ENCODE measurements at regions not wholly inside any gene's neighbourhood (a gene's known extent, or its start where the extent isn't known, plus 50 kb on each side); places are given as distances from the start of the nearest gene placed in this dataset.

DNA sequence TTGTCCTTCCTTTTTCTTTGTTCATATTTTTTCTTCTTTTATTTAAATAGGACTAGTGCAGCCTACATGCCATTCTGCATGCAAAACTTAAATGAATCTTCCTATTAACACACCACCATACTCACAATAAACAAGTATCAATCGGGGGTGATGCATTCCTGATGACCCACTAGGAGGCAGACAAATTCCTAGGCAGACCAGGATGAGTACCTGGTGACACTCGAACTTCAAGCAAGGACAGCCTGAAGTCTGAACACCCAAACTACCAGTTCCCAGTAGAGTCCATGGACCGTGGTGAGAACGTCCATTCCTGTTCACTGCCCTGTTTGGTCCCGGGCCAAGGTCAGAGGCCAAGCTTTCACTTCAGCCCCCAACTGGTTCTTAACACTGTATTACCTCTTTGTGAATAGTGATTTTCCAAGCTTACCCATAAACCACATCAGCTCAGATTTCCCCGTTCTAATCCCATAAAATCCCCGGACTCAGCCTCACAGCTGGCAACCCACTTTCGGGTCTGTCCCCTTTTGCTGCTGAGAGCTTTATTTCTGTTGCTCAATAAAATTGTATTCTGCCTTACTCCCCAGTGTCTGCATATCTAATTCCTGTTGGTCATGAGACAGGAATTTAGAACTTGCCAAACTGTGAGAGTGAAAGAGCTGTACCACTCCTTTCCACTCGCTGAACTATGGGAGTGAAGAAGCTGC, 1286.6 kb downstream of the FSTL5 start:
- DNase-seq, result no peak

DNA sequence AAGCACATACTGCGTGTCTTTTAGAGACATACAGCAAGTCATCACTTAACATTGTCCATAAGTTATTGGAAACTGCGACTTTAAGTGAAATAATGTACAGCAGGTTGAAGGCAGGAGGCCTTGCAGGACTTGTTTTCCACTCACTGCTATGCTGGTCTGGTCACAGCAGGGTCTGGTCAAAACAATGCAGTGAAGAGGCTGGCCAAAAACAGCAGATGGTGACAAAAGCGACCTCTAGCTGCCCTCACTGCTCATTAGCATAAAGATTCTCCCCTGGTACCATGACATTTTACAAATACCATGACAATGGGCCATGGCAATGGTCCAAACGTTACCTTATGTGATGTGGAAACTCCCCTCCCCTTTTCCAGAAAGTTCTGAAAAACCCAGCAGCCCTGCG, 1283.6 kb downstream of the FSTL5 start:
- no peak for DNase-seq

DNA sequence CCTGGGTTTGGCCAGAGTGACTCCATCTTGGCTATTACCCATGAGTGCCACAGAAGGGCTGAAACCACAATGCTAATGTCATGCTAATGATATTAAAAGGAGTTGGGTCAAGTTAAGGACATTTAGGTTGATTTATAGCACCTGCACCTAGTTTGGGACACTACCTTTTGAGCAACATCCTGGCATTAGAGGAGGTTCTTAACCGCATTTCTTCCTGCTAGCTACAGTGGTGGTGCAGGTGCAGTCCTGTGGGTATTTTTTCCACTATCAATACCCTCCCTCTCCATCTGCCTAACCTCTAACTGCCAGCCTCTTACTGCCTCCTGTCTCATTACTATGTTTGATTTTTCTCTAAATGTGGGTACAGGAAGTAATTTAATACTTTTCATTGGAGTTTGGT, 1276.1 kb downstream of the FSTL5 start:
- no peak for DNase-seq

DNA sequence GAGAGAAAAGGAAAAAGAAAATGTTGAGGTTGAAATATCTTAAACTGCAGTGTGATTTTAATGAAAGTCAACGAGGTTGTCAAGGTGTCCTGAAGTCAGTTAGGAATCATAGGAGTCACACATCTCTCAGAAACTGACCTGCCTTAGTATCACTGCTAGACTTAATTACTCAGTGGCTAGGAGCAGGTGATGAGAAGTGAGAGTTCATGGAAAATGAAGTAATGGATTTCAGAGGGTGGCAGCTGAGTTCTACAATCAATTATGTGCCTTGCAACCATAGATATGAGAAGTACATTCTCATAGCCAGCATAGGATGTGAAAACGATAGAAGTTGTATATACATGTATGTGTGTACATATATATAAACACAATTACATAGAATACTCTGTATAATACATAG, 1269.7 kb downstream of the FSTL5 start:
- no peak for DNase-seq

DNA sequence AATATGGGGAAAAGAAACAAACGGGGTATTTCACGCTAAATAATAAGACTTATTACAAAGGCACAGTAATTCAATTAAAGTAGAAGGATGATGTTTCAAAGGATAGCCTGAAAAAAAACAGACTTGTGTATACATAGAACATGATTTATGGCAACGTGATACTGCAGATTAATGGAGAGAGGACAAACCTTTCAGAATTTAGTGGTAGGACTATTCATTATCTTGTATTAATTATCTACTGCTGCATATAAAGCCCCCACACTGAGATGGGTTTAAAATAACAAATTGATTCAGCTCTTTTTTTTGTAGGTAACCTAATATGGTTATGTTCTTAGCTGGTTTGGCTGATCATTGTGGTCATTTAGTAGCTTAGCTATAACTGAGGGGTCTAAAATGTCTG, 1269.0 kb downstream of the FSTL5 start:
- no peak for DNase-seq

DNA sequence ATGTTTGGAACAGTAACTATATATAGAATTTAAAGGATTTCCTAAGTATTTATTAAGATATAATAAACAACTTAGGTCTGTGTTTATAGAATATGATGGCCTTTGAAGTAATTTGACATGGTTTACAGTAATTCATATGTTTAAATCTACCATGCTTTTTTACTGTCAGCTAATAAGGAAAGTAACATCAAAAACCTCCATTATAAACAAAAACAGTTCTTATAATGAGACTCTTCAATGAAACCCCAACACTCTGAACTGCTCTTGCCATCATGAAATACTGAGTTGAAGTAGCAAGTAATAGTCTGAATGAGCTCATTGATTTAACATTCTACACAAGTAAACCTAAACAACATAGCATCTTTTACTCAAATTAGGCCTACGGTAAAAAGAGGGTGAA, 1236.5 kb downstream of the FSTL5 start:
- no peak for DNase-seq

DNA sequence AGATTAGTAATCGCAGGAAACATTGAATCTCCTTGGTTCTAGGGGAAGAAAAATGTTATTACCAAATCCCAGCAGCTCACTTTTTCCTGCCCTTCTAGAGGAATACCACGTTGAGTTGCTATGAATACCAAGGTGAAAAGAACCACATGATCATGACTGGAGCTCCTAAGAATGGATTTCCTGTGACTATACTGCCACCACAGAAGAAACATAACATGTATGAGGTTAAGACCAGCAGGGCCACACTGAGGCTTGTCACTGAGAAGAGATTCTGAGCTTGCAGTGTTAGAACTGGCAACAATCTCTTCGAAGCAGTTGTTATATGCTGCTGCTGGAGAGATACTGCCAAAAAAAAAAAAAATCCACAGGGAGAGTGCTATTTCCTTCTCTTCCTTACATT, 1235.3 kb downstream of the FSTL5 start:
- no peak for DNase-seq

DNA sequence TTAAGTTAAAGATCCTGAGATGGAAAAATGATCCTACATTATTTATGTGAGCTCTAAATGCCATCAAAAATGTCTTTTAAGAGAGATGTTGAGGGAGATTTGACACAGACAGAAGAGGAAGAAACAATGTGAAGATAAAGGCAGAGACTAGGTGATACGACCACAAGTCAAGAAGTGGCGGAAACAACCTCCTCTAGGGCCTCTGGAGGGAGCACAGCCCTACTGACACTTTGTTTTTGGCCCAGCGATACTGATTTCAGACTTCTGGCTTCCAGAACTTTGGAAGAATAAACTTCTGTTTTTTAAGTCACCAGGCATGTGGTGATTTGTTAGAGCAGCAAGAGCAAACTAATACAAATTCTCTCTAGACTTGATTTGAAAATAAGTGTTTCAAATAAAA, 1216.1 kb downstream of the FSTL5 start:
- no peak for DNase-seq

DNA sequence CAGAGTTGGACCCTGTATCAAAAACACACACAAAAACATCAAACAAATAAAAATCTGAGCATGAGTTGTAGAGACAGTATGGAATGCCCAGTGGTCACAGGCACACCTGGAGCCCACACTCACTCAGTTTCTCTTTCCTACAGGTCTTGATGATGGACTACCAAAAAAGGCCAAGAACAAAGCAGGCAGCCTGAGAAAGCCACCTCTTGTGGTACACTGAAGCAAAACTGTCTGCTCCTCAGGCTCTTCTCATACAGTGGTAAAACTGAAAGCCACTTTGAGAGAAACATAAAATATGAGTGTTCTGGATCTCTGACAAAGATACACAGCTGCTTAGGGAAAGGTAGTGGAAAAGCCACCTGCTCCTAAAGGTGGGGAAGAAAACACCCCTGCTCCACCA, 1206.9 kb downstream of the FSTL5 start:
- DNase-seq, result no peak

DNA sequence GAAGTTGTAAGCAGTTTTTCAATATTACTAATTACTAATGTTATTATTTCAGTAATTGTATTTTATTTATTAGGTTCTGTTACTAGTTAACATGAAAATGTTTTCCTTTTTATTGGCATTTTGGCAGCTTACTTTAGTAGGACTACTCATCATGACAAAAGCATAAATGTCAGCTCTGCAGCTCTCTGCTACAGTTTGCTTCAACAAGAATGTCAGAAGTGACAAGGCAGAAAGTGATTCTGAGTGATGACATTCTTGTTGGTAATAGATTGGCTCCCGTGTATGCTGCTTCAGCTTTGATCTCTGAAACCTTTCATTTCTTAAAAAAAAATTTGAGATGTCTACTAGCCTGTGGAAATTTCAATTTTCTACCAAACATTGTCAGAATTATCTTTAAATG, 1193.9 kb downstream of the FSTL5 start:
- DNase-seq, result no peak

DNA sequence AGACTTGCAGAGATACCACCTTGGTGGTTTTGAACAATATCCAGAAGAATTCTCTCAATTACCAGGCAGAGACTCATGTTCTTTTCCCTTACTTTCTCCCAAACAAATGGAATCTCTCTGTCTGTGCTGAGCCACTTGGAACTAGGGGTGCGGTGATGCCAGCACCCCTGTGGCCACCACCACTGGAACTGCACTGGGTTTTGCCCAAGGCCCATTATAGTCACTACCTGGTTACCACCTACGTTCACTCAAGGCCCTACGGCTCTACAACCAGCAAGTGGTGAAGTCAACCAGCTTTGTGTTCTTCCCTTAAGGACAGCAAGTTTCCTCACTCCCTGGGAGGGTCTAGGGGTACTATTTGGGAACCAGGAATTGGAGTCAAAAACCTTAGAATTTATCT, 1183.7 kb downstream of the FSTL5 start:
- DNase-seq, result no peak

DNA sequence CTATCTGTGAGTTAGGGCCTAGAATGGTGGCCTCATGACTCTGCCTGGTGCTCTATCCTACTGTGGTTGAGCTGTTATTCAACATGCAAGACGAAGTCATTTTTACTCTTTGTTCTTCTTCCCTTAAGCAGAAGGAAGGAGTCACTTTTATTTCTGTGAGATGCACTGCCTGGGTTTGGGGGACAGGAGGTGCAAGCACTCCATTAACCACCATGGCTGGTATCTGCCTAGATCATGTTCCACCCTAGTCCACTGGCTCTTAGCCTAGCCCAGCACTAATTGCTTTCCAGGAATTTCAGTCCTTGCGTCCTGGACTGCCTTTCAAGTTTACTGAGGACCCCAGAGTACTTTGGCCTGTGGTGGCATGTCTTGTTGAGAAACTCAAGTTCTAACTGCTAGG, 1182.7 kb downstream of the FSTL5 start:
- DNase-seq, result no peak

DNA sequence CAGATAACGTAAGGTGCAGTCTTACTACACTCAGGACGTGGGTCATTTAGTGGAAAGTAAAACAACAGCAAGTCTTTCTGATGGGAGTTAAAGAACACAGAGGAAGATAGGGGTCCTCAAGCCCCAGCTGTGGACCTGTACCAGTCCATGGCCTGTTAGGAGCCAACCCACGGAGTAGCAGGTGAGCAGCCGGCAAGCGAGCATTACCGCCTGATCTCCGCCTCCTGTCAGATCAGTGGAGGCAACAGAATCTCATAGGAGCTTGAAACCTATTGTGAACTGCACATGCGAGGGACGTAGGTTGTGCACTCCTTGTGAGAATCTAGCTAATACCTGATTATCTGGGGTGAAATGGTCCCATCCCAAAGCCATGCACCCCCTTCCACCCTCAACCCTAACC, 1180.8 kb downstream of the FSTL5 start:
- DNase-seq, result no peak

DNA sequence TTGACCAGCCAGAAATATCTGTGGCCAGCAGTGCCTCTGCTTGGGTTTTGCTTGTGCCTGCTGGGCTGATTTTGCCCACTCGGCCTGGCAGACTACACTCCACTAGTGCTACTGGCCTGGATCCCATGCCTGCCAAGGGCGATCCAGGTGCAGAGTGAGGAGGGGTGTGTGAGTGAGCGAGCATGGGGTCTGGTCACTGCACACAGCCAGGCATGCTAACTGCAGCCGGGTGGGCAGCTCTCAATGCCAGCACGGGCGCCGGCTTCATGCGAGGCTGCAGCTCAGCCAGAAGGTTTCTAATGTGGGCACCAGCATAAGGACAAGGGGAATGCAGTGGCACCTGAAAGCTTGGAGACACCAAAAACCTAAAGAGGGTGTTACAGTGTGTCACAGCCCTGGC, 1161.4 kb downstream of the FSTL5 start:
- DNase-seq, result no peak

DNA sequence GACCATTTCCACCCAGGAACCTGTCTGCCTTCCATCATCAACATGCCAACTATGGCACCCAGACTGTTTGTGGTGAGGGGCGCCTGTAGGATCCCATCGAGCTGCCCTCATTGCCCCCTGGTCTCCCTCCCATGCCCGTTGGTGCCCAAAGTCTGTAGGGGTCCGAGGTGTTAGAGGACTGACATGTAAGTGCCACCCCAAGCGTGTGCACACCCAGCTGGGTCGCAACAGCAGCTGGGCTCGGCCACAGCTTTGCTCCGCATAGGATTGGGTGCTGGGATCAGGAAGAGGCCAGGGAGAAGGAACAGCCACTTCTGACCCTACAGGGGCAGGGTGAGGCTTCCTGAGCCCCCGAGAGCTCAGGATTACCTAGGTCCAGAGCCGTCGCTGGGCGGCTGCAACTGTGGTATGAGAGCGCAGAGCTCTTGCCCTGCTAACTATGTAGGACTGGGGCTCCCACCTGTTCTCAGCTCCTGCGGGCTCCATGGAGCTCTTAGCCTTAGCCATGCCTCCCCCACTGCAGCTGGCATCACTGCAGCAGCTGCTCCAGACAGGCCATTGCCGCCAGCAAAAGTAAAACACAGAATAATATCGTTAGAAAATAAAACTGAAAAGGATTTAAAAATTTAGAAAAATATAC, 1160.3 kb downstream of the FSTL5 start:
- no peak for DNase-seq

DNA sequence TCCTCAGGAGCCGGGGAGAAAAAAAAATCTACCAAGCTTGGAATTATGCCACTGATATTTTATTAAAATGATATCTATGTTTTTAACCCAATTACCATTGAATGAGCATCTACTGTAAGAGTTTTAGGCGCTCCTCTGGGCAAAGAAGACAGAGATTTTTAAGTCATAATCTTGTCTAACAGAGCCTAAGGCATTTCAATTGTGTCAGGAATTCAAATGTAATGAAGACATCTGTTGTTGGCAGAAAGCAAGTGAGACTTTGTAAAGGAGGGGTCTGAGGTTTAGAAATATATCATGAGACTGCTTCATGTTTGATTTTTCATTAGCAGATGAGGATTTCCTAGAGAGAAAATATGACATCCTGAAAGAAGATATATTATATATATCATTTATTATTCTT, 1158.1 kb downstream of the FSTL5 start:
- no peak for DNase-seq

DNA sequence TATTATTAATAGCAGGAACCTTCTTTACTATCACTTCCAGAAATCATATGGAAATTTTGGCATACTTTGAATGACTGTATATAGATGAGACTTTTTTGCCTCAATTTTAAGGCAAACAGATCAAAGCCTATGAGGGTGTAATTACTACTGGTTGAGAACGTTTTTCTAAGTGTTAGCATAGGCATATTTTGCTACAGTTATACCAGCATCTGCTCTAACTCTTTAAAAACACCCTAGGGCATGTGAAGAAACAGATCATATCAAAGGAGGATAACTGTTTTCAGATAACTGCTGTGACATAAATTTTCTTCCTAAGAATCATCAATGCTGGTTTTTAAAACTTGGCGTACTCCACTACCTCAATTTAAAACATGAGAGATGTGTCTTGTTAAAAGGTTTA, 1155.3 kb downstream of the FSTL5 start:
- DNase-seq, result no peak

DNA sequence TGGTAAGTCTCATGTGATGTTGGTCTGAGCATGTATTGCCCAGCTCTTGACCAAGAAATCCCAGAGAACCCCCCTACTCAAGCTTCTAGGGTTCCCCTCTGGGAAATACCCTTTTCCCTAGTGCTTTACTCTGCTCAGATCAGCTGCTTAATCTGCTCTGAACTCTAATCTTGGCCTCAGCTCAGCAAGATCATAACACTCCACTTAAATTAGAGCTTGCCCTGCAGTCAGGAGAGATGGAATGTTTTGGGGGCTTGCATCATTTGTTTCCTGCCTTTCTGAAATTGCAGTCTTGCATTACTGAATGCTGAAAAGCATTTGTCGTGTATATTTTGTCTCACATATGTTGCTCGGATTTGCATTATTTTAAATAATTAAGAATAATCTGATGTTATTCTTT, 1153.6 kb downstream of the FSTL5 start:
- DNase-seq, result no peak
